Suprapubic skin (tissue), 4 donors: ENCODE measurements at regions not wholly inside any gene's neighbourhood (a gene's known extent, or its start where the extent isn't known, plus 50 kb on each side); places are given as distances from the start of the nearest gene placed in this dataset.

Source experiments
- DNase-seq, 2 donors: peaks; one replicate each; pipeline ENCODE4 v3.0.0-alpha.2; 2019; ENCODE audit warnings: low spot score in 2 of 2
- H3K27ac ChIP-seq: fragments of 200-600 bp; sonication (generic); one replicate; pipeline ENCODE4 v1.5.1; 2019
- H3K27me3 ChIP-seq: fragments of 200-600 bp; sonication (generic); one replicate; pipeline ENCODE4 v1.5.1; 2019
- H3K36me3 ChIP-seq: fragments of 200-600 bp; sonication (generic); one replicate; pipeline ENCODE4 v1.5.1; 2019
- H3K4me1 ChIP-seq: fragments of 200-600 bp; sonication (generic); one replicate; pipeline ENCODE4 v1.5.1; 2019
- H3K4me3 ChIP-seq: fragments of 200-600 bp; sonication (generic); one replicate; pipeline ENCODE4 v1.5.1; 2019; ENCODE audit warnings: mild to moderate bottlenecking
- H3K9me3 ChIP-seq: fragments of 200-600 bp; sonication (generic); one replicate; pipeline ENCODE4 v1.5.1; 2019
- EP300 ChIP-seq: sonication (generic); formaldehyde crosslinking; IDR thresholded peaks from one replicate; pipeline ENCODE4 v1.6.1; 2017; ENCODE audit warnings: antibody characterized with exemption
- POLR2A ChIP-seq, 2 donors: fragments of 450-650 bp; IDR thresholded peaks; one replicate each; pipeline ENCODE4 v1.6.1; 2017; ENCODE audit warnings: antibody characterized with exemption in 2 of 2, mild to moderate bottlenecking in 2 of 2, moderate library complexity in 2 of 2
- POLR2AphosphoS5 ChIP-seq, 3 donors: sonication (generic); formaldehyde crosslinking; IDR thresholded peaks; one replicate each; pipeline ENCODE4 v1.6.1; 2017; ENCODE audit warnings: antibody characterized with exemption in 3 of 3
- WGBS: methylation state at CpG from one replicate; pipeline ENCODE4 v1.1.5; 2018; 5-methylcytosine and 5-hydroxymethylcytosine counted together
- TF ChIP-seq, protein P1 (sequence below), 2 donors: fragments of 200-600 bp in 1 of 2; fragments of 450-650 bp in 1 of 2; sonication (generic) in 1 of 2; IDR thresholded peaks; one replicate each; pipeline ENCODE4 v1.5.1; 2016 to 2019; ENCODE audit warnings: antibody characterized with exemption in 2 of 2, mild to moderate bottlenecking in 1 of 2, moderate library complexity in 1 of 2

DNA sequence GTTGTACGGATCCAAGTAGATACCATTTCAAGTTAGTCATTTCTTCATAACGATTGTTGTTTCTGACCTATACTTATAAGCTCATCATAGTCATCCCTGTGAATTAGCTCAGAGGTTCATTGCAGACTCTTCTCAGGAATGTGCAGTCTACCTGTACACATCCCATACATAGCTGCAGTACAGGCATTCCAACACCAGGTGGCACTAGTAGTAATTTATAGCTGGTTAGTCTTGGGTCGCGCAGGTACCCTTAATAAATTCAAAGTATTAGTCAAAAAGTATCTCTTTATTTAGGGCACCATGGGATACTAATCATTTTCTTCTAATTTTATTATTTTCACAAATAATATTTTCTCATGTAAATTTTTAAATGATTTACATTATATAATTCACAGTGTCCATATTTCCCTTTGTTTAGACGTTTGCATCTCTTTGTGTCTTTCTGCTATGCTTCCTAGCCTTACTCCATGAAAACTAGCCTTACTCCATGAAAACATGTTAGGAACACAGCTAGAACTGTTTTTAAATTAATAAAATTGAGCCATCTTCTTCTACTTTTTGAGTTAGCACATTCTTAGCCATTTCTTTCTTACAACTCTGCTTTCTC, 128.6 kb upstream of the FAM83B start:
- no peaks in the 10 kb centered on the region for H3K27me3 ChIP-seq
- TF ChIP-seq EP300: no peak
- TF ChIP-seq, protein P1, sequence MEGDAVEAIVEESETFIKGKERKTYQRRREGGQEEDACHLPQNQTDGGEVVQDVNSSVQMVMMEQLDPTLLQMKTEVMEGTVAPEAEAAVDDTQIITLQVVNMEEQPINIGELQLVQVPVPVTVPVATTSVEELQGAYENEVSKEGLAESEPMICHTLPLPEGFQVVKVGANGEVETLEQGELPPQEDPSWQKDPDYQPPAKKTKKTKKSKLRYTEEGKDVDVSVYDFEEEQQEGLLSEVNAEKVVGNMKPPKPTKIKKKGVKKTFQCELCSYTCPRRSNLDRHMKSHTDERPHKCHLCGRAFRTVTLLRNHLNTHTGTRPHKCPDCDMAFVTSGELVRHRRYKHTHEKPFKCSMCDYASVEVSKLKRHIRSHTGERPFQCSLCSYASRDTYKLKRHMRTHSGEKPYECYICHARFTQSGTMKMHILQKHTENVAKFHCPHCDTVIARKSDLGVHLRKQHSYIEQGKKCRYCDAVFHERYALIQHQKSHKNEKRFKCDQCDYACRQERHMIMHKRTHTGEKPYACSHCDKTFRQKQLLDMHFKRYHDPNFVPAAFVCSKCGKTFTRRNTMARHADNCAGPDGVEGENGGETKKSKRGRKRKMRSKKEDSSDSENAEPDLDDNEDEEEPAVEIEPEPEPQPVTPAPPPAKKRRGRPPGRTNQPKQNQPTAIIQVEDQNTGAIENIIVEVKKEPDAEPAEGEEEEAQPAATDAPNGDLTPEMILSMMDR (IDR thresholded peaks at IDR 0.05): peak; percentile 46 to 84
- H3K36me3 ChIP-seq: no peaks in the 10 kb centered on the region
- H3K4me1 ChIP-seq: peaks cover 6% of the 10 kb centered on the region
- H3K27ac ChIP-seq: peak overlapping the region; percentile 26
- no peak for DNase-seq
- WGBS: 41% methylated on average over 5 of the region's 5 CpGs
- no peak overlapping the region for H3K4me3 ChIP-seq
- no peaks in the 10 kb centered on the region for H3K9me3 ChIP-seq

DNA sequence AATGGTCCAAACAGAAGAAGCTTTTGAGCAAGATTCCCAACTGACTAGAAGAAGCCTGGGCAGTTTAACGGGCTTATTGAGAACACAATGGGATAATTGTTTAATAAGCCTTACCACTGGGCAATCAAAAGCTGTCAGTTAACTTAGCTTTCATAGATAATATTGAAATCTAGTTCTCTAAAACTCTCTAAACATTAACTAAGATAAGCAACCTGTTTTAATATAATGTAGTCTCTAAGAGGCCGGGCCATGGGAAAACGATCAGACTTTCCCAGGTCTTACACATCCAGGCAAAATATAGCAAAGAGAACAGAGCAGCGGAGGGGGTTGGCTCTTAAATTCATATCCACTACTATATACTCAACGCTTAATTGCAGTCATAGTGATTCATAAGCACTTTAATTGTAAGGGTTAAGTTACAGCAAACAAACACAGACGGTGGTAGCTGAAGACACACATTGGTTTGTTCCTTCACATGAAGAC, 128.0 kb upstream of the FAM83B start:
- Histone ChIP-seq H3K36me3 (no peaks in the 10 kb centered on the region), H3K4me3 (no peak overlapping the region), H3K9me3 (no peaks in the 10 kb centered on the region), H3K4me1 (peaks cover 6% of the 10 kb centered on the region), H3K27me3 (no peaks in the 10 kb centered on the region), H3K27ac (peak overlapping the region; percentile 55)
- TF ChIP-seq POLR2AphosphoS5 (IDR thresholded peaks at IDR 0.05): no peak
- TF ChIP-seq EP300: no peak
- TF ChIP-seq, protein P1 (IDR thresholded peaks at IDR 0.05): no peak
- TF ChIP-seq POLR2A (IDR thresholded peaks at IDR 0.05): no peak
- no peak for DNase-seq
- WGBS: 61% methylated on average over 6 of the region's 6 CpGs

DNA sequence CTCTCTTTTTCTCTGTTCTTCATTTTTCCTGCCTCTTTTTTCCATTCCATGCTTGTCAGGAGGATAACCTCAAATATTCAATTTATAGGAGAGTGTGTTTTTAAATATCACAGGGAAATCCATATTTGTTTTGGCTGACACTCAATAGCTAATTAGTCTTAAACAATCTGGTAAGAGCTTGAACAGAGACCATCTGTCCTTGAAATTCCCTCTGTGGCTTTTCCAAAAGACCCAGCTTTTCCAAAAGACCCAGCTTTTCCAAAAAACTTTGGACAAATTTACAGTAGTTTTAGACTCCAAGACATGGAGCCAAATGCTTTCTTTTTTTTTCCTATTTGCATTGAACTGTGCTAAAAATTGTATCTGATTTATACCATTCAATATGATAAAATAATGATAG, 127.4 kb upstream of the FAM83B start:
- DNase-seq: no peak
- TF ChIP-seq, protein P1 (IDR thresholded peaks at IDR 0.05): no peak
- TF ChIP-seq POLR2A (IDR thresholded peaks at IDR 0.05): no peak
- no peak for TF ChIP-seq POLR2AphosphoS5 (IDR thresholded peaks at IDR 0.05)
- TF ChIP-seq EP300: no peak
- Histone ChIP-seq H3K27ac (peak overlapping the region; percentile 55), H3K4me3 (no peak overlapping the region), H3K4me1 (peaks cover 6% of the 10 kb centered on the region), H3K27me3 (no peaks in the 10 kb centered on the region), H3K9me3 (no peaks in the 10 kb centered on the region), H3K36me3 (no peaks in the 10 kb centered on the region)

DNA sequence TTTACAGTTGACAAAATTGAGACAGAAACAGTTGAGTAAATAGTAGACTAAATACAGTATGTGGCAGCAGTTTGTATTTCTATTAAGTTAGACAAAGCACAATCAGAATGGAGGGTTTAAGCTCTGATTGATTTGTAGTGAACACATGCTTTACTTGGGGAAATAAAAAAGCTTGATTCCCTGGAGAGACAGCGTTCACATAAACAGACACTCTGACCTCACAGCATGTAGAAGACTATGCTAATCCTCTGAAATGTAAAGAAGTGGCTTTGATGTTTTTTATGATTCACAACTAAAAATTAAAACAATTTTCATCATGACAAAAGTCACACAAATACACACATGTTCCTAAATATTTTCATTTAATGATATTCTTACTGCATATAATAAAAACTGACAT, 126.9 kb upstream of the FAM83B start:
- TF ChIP-seq POLR2A (IDR thresholded peaks at IDR 0.05) (no peak), EP300 (no peak), POLR2AphosphoS5 (IDR thresholded peaks at IDR 0.05) (no peak)
- TF ChIP-seq, protein P1 (IDR thresholded peaks at IDR 0.05): no peak
- Histone ChIP-seq H3K9me3 (no peaks in the 10 kb centered on the region), H3K27ac (no peak overlapping the region), H3K4me3 (no peak overlapping the region), H3K4me1 (peaks cover 6% of the 10 kb centered on the region), H3K27me3 (no peaks in the 10 kb centered on the region), H3K36me3 (no peaks in the 10 kb centered on the region)
- WGBS: 0% methylated on average over 1 of the region's 1 CpG
- DNase-seq: no peak

DNA sequence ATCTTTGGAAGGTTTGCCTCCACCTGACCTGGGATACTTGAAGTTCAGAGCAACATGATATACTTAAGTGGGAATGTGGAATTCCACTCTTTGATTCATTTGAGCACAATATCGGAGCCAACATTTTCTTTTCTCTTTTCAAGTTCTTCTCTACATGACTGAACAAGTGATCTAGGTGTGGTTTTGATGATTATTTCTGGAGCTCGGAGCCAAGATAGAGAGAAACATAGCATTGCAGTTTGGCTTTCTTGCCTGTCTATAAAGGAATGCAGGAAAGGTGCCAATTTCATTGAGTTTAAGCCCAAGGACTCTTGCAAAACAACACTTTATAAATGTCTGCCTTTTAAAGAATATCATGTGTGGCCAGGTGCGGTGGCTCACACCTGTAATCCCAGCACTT, 124.2 kb upstream of the FAM83B start:
- DNase-seq: no peak
- H3K9me3 ChIP-seq: no peaks in the 10 kb centered on the region
- no peak overlapping the region for H3K27ac ChIP-seq
- H3K27me3 ChIP-seq: no peaks in the 10 kb centered on the region
- WGBS: 58% methylated on average over 3 of the region's 3 CpGs
- H3K36me3 ChIP-seq: no peaks in the 10 kb centered on the region
- no peak for TF ChIP-seq EP300
- TF ChIP-seq, protein P1 (IDR thresholded peaks at IDR 0.05): no peak
- TF ChIP-seq POLR2AphosphoS5 (IDR thresholded peaks at IDR 0.05): no peak
- TF ChIP-seq POLR2A (IDR thresholded peaks at IDR 0.05): no peak
- peaks cover 6% of the 10 kb centered on the region for H3K4me1 ChIP-seq
- H3K4me3 ChIP-seq: no peak overlapping the region
